MM.1S (cell line): ENCODE measurements at regions not wholly inside any gene's neighbourhood (a gene's known extent, or its start where the extent isn't known, plus 50 kb on each side); places are given as distances from the start of the nearest gene placed in this dataset.

Experiments used
- DNase-seq: peaks from one replicate; pipeline ENCODE4 v3.0.0-alpha.2; 2015
- H2AFZ ChIP-seq: fragments of 300-600 bp; sonication (generic); 2 replicates; pipeline ENCODE4 v1.6.0; 2016; ENCODE audit warnings: antibody characterized with exemption, low read length
- H3F3A ChIP-seq: fragments of 300-600 bp; sonication (generic); 2 replicates; pipeline ENCODE4 v1.6.1; 2016; ENCODE audit warnings: mild to moderate bottlenecking, antibody characterized with exemption, low read length, moderate library complexity, mixed read lengths; ENCODE audit not compliant: insufficient read depth
- H3K27ac ChIP-seq: fragments of 300-600 bp; sonication (generic); 2 replicates; pipeline ENCODE4 v1.5.1; 2016; ENCODE audit warnings: mild to moderate bottlenecking, low read length
- H3K27me3 ChIP-seq: fragments of 300-600 bp; sonication (generic); replicated peaks from 2 replicates; pipeline ENCODE4 v1.6.0; 2016; ENCODE audit warnings: low read length; ENCODE audit not compliant: insufficient read depth
- H3K36me3 ChIP-seq: fragments of 300-600 bp; sonication (generic); replicated peaks from 2 replicates; pipeline ENCODE4 v1.6.1; 2016; ENCODE audit warnings: mild to moderate bottlenecking, low read length, mixed read lengths; ENCODE audit not compliant: insufficient read depth
- H3K4me1 ChIP-seq: fragments of 300-600 bp; sonication (generic); 2 replicates; pipeline ENCODE4 v1.6.1; 2016; ENCODE audit warnings: low read length, mixed read lengths
- H3K4me2 ChIP-seq: fragments of 300-600 bp; sonication (generic); 2 replicates; pipeline ENCODE4 v1.6.0; 2016; ENCODE audit warnings: low read depth, low read length
- H3K4me3 ChIP-seq: fragments of 300-600 bp; sonication (generic); 2 replicates; pipeline ENCODE4 v1.5.1; 2016; ENCODE audit warnings: low read length, mixed read lengths
- H3K79me2 ChIP-seq: fragments of 300-600 bp; sonication (generic); 2 replicates; pipeline ENCODE4 v1.6.1; 2016; ENCODE audit warnings: mixed run types, low read length, mixed read lengths
- H3K9ac ChIP-seq: fragments of 300-600 bp; sonication (generic); 2 replicates; pipeline ENCODE4 v1.6.1; 2016; ENCODE audit warnings: low read length, mixed read lengths
- H3K9me2 ChIP-seq: fragments of 300-600 bp; sonication (generic); replicated peaks from 2 replicates; pipeline ENCODE4 v1.6.1; 2016; ENCODE audit warnings: mild to moderate bottlenecking, low read length, mixed read lengths; ENCODE audit not compliant: insufficient read depth
- H3K9me3 ChIP-seq: fragments of 300-600 bp; sonication (generic); replicated peaks from 2 replicates; pipeline ENCODE4 v1.6.1; 2016; ENCODE audit warnings: mild to moderate bottlenecking, low read length, mixed read lengths; ENCODE audit not compliant: insufficient read depth
- H4K20me1 ChIP-seq: fragments of 300-600 bp; sonication (generic); 2 replicates; pipeline ENCODE4 v1.6.1; 2016; ENCODE audit warnings: mild to moderate bottlenecking, low read length, moderate library complexity, mixed read lengths; ENCODE audit not compliant: insufficient read depth
- EZH2 ChIP-seq: fragments of 300-600 bp; sonication (generic); optimal IDR thresholded peaks from 2 replicates; pipeline ENCODE3; 2017; ENCODE audit warnings: low read depth, mild to moderate bottlenecking, antibody characterized with exemption, low read length, mixed read lengths
- EZH2phosphoT487 ChIP-seq: fragments of 300-600 bp; sonication (generic); IDR thresholded peaks from 2 replicates; pipeline ENCODE4 v1.6.1; 2018; ENCODE audit warnings: antibody characterized with exemption, low read length
- TF ChIP-seq, protein P1 (sequence below): fragments of 300-600 bp; sonication (generic); IDR thresholded peaks from 2 replicates; pipeline ENCODE4 v1.5.1; 2016; ENCODE audit warnings: antibody characterized with exemption, low read length, mixed read lengths

DNA sequence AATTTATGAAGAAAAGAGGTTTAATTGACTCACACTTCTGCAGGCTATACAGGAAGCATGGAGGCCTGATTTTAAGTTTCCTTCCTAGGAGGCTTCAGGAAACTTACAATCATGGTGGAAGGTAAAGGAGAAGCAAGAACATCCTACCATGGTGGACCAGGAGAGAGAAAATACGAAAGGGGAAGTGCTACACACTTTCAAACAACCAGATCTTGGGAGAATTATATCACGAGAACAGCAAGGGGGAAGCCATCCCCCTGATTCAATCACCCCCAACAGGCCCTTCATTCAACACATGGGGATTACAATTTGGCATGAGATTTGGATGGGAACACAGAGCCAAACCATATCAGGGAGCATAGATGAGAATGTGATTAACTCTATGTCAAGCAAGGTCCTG is 121.0 kb downstream of the MTHFS start:
- TF ChIP-seq EZH2 (no peak), EZH2phosphoT487 (no peak)
- TF ChIP-seq, protein P1, sequence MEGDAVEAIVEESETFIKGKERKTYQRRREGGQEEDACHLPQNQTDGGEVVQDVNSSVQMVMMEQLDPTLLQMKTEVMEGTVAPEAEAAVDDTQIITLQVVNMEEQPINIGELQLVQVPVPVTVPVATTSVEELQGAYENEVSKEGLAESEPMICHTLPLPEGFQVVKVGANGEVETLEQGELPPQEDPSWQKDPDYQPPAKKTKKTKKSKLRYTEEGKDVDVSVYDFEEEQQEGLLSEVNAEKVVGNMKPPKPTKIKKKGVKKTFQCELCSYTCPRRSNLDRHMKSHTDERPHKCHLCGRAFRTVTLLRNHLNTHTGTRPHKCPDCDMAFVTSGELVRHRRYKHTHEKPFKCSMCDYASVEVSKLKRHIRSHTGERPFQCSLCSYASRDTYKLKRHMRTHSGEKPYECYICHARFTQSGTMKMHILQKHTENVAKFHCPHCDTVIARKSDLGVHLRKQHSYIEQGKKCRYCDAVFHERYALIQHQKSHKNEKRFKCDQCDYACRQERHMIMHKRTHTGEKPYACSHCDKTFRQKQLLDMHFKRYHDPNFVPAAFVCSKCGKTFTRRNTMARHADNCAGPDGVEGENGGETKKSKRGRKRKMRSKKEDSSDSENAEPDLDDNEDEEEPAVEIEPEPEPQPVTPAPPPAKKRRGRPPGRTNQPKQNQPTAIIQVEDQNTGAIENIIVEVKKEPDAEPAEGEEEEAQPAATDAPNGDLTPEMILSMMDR: no peak
- Histone ChIP-seq H3K9me3 (no peaks in the 10 kb centered on the region), H3K9me2 (no peaks in the 10 kb centered on the region), H3K36me3 (no peaks in the 10 kb centered on the region), H3K4me3 (no peak overlapping the region), H4K20me1 (no peaks in the 10 kb centered on the region), H3F3A (no peaks in the 10 kb centered on the region), H3K4me2 (no peak overlapping the region), H2AFZ (no peak overlapping the region), H3K4me1 (no peaks in the 10 kb centered on the region), H3K79me2 (no peaks in the 10 kb centered on the region), H3K9ac (no peak overlapping the region), H3K27ac (no peak overlapping the region), H3K27me3 (no peaks in the 10 kb centered on the region)
- DNase-seq: no peak

DNA sequence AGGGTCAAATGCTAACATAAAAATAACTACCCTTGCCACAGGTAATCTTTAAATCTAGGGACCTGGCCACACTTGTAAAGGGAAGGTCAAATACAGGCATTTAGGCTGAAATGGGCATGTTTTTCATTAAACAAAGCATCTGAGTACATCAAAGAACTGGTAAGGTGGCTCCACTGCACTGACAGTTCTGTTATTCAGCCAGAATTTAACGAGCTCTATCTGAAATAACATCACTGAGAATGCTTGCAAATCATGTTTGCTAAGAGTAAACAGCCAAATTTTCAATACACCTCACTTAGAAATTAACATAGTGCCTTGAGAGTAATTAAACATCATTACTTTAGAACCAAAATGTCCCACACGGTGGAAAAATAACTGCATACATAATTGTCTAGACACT is 118.9 kb downstream of the MTHFS start:
- no peaks in the 10 kb centered on the region for H3K36me3 ChIP-seq
- H4K20me1 ChIP-seq: no peaks in the 10 kb centered on the region
- no peaks in the 10 kb centered on the region for H3K27me3 ChIP-seq
- no peak overlapping the region for H3K9ac ChIP-seq
- no peaks in the 10 kb centered on the region for H3K4me1 ChIP-seq
- H3K27ac ChIP-seq: no peak overlapping the region
- H3K9me2 ChIP-seq: no peaks in the 10 kb centered on the region
- no peak for TF ChIP-seq EZH2
- TF ChIP-seq EZH2phosphoT487: no peak
- TF ChIP-seq, protein P1: no peak
- H3K9me3 ChIP-seq: no peaks in the 10 kb centered on the region
- H3K4me3 ChIP-seq: no peak overlapping the region
- no peaks in the 10 kb centered on the region for H3K79me2 ChIP-seq
- DNase-seq: no peak
- no peak overlapping the region for H2AFZ ChIP-seq
- no peaks in the 10 kb centered on the region for H3F3A ChIP-seq
- H3K4me2 ChIP-seq: no peak overlapping the region

DNA sequence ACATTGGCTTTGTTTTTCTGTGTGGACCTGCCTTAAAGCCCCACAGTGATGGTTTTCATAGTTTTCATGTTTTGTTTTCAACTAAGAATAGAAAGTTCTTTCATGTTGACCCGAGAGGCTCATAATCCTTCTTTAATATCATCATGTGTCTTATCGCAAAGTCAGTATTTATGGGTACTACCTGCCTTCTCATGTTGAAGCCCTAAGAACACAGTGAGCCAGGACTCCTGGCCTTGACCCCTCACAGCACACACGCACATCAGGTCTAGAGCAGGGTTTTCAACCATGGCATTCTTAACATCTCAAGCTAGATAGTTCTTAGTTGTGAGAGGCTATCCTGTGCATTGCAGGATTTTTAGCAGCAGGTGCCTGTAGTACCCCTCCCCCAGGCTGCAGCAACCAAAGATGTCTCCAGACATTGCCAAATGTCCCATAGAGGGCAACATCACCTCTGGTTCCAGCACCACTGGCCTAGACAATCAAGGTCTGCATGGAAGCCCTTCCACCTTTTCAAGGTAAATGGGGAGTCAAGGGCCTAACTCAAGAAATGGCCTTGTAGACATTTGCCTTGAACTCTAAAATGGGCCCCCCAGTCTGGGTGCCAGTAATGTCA is 118.3 kb downstream of the MTHFS start:
- no peaks in the 10 kb centered on the region for H3K9me2 ChIP-seq
- H3K9me3 ChIP-seq: no peaks in the 10 kb centered on the region
- no peaks in the 10 kb centered on the region for H3K36me3 ChIP-seq
- H3K4me1 ChIP-seq: no peaks in the 10 kb centered on the region
- H3K9ac ChIP-seq: no peak overlapping the region
- no peak overlapping the region for H2AFZ ChIP-seq
- H3K27me3 ChIP-seq: no peaks in the 10 kb centered on the region
- no peak for DNase-seq
- no peaks in the 10 kb centered on the region for H3K79me2 ChIP-seq
- H3K27ac ChIP-seq: no peak overlapping the region
- H3F3A ChIP-seq: no peaks in the 10 kb centered on the region
- H3K4me3 ChIP-seq: no peak overlapping the region
- H4K20me1 ChIP-seq: no peaks in the 10 kb centered on the region
- no peak overlapping the region for H3K4me2 ChIP-seq
- TF ChIP-seq EZH2phosphoT487: no peak
- TF ChIP-seq, protein P1: no peak
- TF ChIP-seq EZH2: no peak
